ENCODE measurements at regions not wholly inside any gene's neighbourhood (a gene's known extent, or its start where the extent isn't known, plus 50 kb on each side); places are given as distances from the start of the nearest gene placed in this dataset.

DNA sequence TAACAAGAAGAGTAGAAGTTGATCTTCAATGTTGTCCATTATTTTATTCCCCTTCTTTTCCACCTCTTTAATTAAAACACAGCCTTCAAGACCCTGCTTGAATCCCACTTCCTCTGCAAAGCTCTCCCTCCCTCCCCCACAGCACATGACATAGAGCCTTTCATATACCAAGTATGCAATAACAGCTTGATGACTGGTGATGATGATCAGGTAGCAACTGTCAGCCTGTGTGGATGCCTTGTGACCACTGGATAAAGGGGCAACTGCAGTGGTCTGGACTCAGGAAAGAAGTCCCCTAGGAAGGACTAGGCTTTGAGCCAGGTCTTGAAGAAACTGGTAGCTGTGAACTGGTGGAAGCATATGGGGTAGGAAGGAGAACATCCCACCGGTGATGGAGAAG, 53.8 kb upstream of the PRDX6 start:
- peaks cover 8 to 50% of the 10 kb centered on the region in 2 experiments; a peak in 3 of 4 replicates for H3K4me1 ChIP-seq (ENCODE audit: control insufficient read depth in 1 of 2, insufficient read depth in 2 of 2, low read length in 2 of 2)
- no peaks in the 10 kb centered on the region for H3K79me2 ChIP-seq (ENCODE audit: insufficient read depth, low read length)
- H3K27ac ChIP-seq (ENCODE audit: low read depth, low read length): no peak overlapping the region
- TF ChIP-seq JUND (IDR thresholded peaks at IDR 0.05) (no peak), EZH2phosphoT487 (IDR thresholded peaks at IDR 0.05; ENCODE audit: borderline replicate concordance) (no peak), YY1 (IDR thresholded peaks at IDR 0.05; ENCODE audit: extremely low read depth, insufficient replicate concordance, low read depth, low read length) (no peak), RAD21 (IDR thresholded peaks at IDR 0.05; ENCODE audit: low read depth) (no peak), EZH2 (IDR thresholded peaks at IDR 0.05) (no peak), EGR1 (IDR thresholded peaks at IDR 0.05; ENCODE audit: low read depth) (no peak), TCF7L2 (IDR thresholded peaks at IDR 0.05; ENCODE audit: borderline replicate concordance, extremely low read depth, insufficient read depth, insufficient read length) (no peak), FOSL1 (IDR thresholded peaks at IDR 0.05; ENCODE audit: low read depth) (no peak)
- no peak overlapping the region for H3K4me3 ChIP-seq (replicated peaks in 1 of 2; ENCODE audit: low read depth in 1 of 2, low read length in 2 of 2)
- no peak overlapping the region for H3K9ac ChIP-seq (ENCODE audit: low read length)
- no peaks in the 10 kb centered on the region for H3K27me3 ChIP-seq (ENCODE audit: insufficient read depth, low read length)
- no peaks in the 10 kb centered on the region for H3K36me3 ChIP-seq (ENCODE audit: control insufficient read depth in 1 of 2, insufficient read depth in 2 of 2, low read length in 2 of 2)
- DNase-seq (ENCODE audit: low read depth, low spot score) (no peak), ATAC-seq (no peak)
- BruUV-seq (replicated peaks): no TSS peak
- no peak overlapping the region for H2AFZ ChIP-seq (ENCODE audit: low read depth, low read length, poor library complexity, severe bottlenecking)
- no peaks in the 10 kb centered on the region for H3K9me2 ChIP-seq (ENCODE audit: insufficient read depth)
- no peaks in the 10 kb centered on the region for H4K20me1 ChIP-seq (ENCODE audit: insufficient read depth)
- intact Hi-C loops (cut with micrococcal nuclease): loop anchor here (5.0 kb wide), 1 partner anchor 1319 kb away; no protein-coding TSS in a partner anchor
- POLR2A ChIA-PET: no interaction called here
- H3K4me2 ChIP-seq (ENCODE audit: low read length): no peak overlapping the region
- CTCF ChIA-PET: no interaction called here
- RAD21 ChIA-PET (ENCODE audit: low non-redundant PET in 1 of 2, low total read pairs in 2 of 2, uncharacterized antibody in 2 of 2, unreplicated experiment in 2 of 2): no interaction called here
- no peaks in the 10 kb centered on the region for H3K9me3 ChIP-seq (ENCODE audit: control insufficient read depth in 1 of 2, insufficient read depth in 1 of 2, low read depth in 1 of 2, low read length in 2 of 2)

DNA sequence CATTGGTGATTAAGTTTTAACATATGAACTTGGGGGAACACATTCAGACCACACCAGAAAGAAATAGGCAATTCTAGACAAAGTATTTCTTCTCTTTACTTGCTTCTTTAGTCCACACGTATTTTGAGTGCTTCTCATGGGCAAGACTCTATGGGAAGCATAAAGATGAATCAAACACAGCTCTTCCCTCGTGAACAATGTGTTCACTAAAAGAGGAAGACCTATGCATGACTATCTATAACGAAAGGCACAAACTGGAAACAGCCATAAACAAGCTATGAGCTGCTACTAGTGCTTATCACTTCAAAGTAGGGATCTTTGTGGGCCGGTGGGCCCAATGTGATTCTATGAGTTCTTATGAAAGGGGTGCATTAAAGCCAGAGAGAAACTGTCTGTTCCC, 53.0 kb upstream of the PRDX6 start:
- BruUV-seq (replicated peaks): no TSS peak
- H2AFZ ChIP-seq (ENCODE audit: low read depth, low read length, poor library complexity, severe bottlenecking): no peak overlapping the region
- intact Hi-C loops (cut with micrococcal nuclease): loop anchor here (5.0 kb wide), 1 partner anchor 1318 kb away; no protein-coding TSS in a partner anchor
- H3K4me3 ChIP-seq (replicated peaks in 1 of 2; ENCODE audit: low read depth in 1 of 2, low read length in 2 of 2): no peak overlapping the region
- no peaks in the 10 kb centered on the region for H3K9me2 ChIP-seq (ENCODE audit: insufficient read depth)
- H4K20me1 ChIP-seq (ENCODE audit: insufficient read depth): no peaks in the 10 kb centered on the region
- ChIA-PET POLR2A (no interaction called here), RAD21 (ENCODE audit: low non-redundant PET in 1 of 2, low total read pairs in 2 of 2, uncharacterized antibody in 2 of 2, unreplicated experiment in 2 of 2) (no interaction called here), CTCF (no interaction called here)
- no peaks in the 10 kb centered on the region for H3K79me2 ChIP-seq (ENCODE audit: insufficient read depth, low read length)
- no peaks in the 10 kb centered on the region for H3K9me3 ChIP-seq (ENCODE audit: control insufficient read depth in 1 of 2, insufficient read depth in 1 of 2, low read depth in 1 of 2, low read length in 2 of 2)
- H3K27me3 ChIP-seq (ENCODE audit: insufficient read depth, low read length): no peaks in the 10 kb centered on the region
- no peak for ATAC-seq
- no peak overlapping the region for H3K27ac ChIP-seq (ENCODE audit: low read depth, low read length)
- DNase-seq (ENCODE audit: low read depth, low spot score): no peak
- H3K4me2 ChIP-seq (ENCODE audit: low read length): peak overlapping the region; percentile 49
- H3K9ac ChIP-seq (ENCODE audit: low read length): no peak overlapping the region
- no peaks in the 10 kb centered on the region for H3K36me3 ChIP-seq (ENCODE audit: control insufficient read depth in 1 of 2, insufficient read depth in 2 of 2, low read length in 2 of 2)
- no peak for TF ChIP-seq SRF (IDR thresholded peaks at IDR 0.05; ENCODE audit: low read depth)
- TF ChIP-seq ZFX (IDR thresholded peaks at IDR 0.05): no peak
- TF ChIP-seq EGR1 (IDR thresholded peaks at IDR 0.05; ENCODE audit: low read depth): no peak
- TF ChIP-seq RAD21 (IDR thresholded peaks at IDR 0.05; ENCODE audit: low read depth): no peak
- no peak for TF ChIP-seq POLR2A (IDR thresholded peaks at IDR 0.05; ENCODE audit: borderline replicate concordance, extremely low read depth, insufficient read depth, insufficient read length)
- TF ChIP-seq SIN3A (IDR thresholded peaks at IDR 0.05; ENCODE audit: low read depth): no peak
- TF ChIP-seq FOSL1 (IDR thresholded peaks at IDR 0.05; ENCODE audit: low read depth): no peak
- TF ChIP-seq EZH2phosphoT487 (IDR thresholded peaks at IDR 0.05; ENCODE audit: borderline replicate concordance): no peak
- TF ChIP-seq, protein P1, sequence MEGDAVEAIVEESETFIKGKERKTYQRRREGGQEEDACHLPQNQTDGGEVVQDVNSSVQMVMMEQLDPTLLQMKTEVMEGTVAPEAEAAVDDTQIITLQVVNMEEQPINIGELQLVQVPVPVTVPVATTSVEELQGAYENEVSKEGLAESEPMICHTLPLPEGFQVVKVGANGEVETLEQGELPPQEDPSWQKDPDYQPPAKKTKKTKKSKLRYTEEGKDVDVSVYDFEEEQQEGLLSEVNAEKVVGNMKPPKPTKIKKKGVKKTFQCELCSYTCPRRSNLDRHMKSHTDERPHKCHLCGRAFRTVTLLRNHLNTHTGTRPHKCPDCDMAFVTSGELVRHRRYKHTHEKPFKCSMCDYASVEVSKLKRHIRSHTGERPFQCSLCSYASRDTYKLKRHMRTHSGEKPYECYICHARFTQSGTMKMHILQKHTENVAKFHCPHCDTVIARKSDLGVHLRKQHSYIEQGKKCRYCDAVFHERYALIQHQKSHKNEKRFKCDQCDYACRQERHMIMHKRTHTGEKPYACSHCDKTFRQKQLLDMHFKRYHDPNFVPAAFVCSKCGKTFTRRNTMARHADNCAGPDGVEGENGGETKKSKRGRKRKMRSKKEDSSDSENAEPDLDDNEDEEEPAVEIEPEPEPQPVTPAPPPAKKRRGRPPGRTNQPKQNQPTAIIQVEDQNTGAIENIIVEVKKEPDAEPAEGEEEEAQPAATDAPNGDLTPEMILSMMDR (IDR thresholded peaks at IDR 0.05 in 2 of 3, conservative IDR thresholded peaks at IDR 0.05 in 1 of 3; ENCODE audit: borderline replicate concordance in 1 of 3, insufficient read depth in 1 of 3, low read depth in 2 of 3, low read length in 2 of 3): no peak
- TF ChIP-seq TCF7L2 (IDR thresholded peaks at IDR 0.05; ENCODE audit: borderline replicate concordance, extremely low read depth, insufficient read depth, insufficient read length): no peak
- TF ChIP-seq EZH2 (IDR thresholded peaks at IDR 0.05): no peak
- no peak for TF ChIP-seq POLR2AphosphoS5 (IDR thresholded peaks at IDR 0.05; ENCODE audit: low read depth, low read length)
- TF ChIP-seq ZNF274 (IDR thresholded peaks at IDR 0.05; ENCODE audit: low read depth, low read length): no peak
- TF ChIP-seq, protein P2, sequence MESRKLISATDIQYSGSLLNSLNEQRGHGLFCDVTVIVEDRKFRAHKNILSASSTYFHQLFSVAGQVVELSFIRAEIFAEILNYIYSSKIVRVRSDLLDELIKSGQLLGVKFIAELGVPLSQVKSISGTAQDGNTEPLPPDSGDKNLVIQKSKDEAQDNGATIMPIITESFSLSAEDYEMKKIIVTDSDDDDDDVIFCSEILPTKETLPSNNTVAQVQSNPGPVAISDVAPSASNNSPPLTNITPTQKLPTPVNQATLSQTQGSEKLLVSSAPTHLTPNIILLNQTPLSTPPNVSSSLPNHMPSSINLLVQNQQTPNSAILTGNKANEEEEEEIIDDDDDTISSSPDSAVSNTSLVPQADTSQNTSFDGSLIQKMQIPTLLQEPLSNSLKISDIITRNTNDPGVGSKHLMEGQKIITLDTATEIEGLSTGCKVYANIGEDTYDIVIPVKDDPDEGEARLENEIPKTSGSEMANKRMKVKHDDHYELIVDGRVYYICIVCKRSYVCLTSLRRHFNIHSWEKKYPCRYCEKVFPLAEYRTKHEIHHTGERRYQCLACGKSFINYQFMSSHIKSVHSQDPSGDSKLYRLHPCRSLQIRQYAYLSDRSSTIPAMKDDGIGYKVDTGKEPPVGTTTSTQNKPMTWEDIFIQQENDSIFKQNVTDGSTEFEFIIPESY (IDR thresholded peaks at IDR 0.05; ENCODE audit: extremely low read depth, insufficient replicate concordance, low read length): no peak
- H3K4me1 ChIP-seq (ENCODE audit: control insufficient read depth in 1 of 2, insufficient read depth in 2 of 2, low read length in 2 of 2): peaks cover 9 to 55% of the 10 kb centered on the region in 2 experiments
